Left ventricle myocardium inferior (tissue), 1 donor: ENCODE measurements at regions not wholly inside any gene's neighbourhood (a gene's known extent, or its start where the extent isn't known, plus 50 kb on each side); places are given as distances from the start of the nearest gene placed in this dataset.

Experiments used
- DNase-seq: peaks from one replicate; pipeline ENCODE4 v3.0.0-alpha.2; 2020
- H3K27ac ChIP-seq: fragments of 200-600 bp; replicated peaks from 2 replicates; pipeline ENCODE4 v1.8.0; 2021
- H3K27me3 ChIP-seq: fragments of 200-600 bp; 2 replicates; pipeline ENCODE4 v1.8.0; 2021; ENCODE audit warnings: low read depth
- H3K36me3 ChIP-seq: fragments of 200-600 bp; 2 replicates; pipeline ENCODE4 v1.8.0; 2021
- H3K4me1 ChIP-seq: fragments of 200-600 bp; 2 replicates; pipeline ENCODE4 v1.8.0; 2021
- H3K4me3 ChIP-seq: fragments of 200-600 bp; 2 replicates; pipeline ENCODE4 v1.8.0; 2021; ENCODE audit warnings: mild to moderate bottlenecking, moderate library complexity
- H3K9me3 ChIP-seq: fragments of 200-600 bp; replicated peaks from 2 replicates; pipeline ENCODE4 v1.8.0; 2021
- intact Hi-C: fragments of 100-400 bp; cut with micrococcal nuclease; formaldehyde crosslinking; loops from one replicate; pipeline ENCODE4 v1.11.0; 2022
- TF ChIP-seq, protein P1 (sequence below): fragments of 200-600 bp; IDR thresholded peaks from 2 replicates; pipeline ENCODE4 v1.8.0; 2021; ENCODE audit warnings: antibody characterized with exemption, mild to moderate bottlenecking, borderline replicate concordance
- donor health status: DM: no; HTN: yes; CAD: no; lungs with severe emphysema.

DNA sequence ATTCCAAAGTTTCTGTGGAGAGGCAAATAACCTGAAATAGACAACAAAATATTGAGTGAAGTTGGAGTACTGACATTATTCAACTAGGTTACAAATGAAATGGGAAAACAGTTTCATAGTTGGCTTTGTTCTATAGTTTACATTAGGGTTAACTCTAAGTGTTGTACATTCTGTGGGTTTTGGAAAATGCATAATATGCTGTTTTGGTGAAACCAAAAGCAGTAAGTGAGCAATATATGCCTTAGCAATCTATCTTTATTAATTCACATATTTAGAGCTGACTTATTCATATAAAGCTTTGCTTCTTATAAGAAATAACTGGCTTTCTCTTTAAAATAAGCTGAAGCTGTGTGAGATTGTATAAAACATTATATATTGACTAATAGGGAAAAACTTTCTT lies 157.5 kb upstream of the AHI1 start:
- no peak for DNase-seq
- H3K27me3 ChIP-seq = peaks cover 13% of the 10 kb centered on the region
- H3K36me3 ChIP-seq = no peaks in the 10 kb centered on the region
- TF ChIP-seq, protein P1, sequence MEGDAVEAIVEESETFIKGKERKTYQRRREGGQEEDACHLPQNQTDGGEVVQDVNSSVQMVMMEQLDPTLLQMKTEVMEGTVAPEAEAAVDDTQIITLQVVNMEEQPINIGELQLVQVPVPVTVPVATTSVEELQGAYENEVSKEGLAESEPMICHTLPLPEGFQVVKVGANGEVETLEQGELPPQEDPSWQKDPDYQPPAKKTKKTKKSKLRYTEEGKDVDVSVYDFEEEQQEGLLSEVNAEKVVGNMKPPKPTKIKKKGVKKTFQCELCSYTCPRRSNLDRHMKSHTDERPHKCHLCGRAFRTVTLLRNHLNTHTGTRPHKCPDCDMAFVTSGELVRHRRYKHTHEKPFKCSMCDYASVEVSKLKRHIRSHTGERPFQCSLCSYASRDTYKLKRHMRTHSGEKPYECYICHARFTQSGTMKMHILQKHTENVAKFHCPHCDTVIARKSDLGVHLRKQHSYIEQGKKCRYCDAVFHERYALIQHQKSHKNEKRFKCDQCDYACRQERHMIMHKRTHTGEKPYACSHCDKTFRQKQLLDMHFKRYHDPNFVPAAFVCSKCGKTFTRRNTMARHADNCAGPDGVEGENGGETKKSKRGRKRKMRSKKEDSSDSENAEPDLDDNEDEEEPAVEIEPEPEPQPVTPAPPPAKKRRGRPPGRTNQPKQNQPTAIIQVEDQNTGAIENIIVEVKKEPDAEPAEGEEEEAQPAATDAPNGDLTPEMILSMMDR = no peak
- intact Hi-C loops = no loop called here
- no peak overlapping the region for H3K4me3 ChIP-seq
- H3K4me1 ChIP-seq = no peaks in the 10 kb centered on the region
- H3K27ac ChIP-seq = no peak overlapping the region
- peaks cover 27% of the 10 kb centered on the region for H3K9me3 ChIP-seq

DNA sequence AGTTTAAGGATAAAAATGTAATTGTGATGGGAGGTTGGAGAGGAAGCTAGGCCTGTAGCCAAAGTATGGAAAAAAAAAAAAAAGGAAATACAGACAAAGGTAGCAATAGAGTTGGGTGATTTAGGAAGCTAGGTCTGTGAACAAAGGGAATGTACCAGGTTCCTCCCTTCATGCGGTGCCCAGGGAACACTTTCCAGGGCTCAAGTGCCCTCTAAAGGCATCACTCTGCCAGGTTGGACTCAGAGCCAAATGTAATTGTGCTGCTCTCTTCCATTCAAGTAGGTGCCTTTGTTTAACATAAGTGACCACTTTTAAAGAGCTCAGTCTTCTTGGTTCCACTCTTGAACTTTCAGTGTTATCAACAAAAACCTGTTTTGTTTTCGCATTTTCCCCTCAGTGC lies 159.7 kb upstream of the AHI1 start:
- Histone ChIP-seq H3K36me3 (no peaks in the 10 kb centered on the region), H3K4me3 (no peak overlapping the region), H3K27ac (no peak overlapping the region), H3K27me3 (peaks cover 7% of the 10 kb centered on the region), H3K4me1 (no peaks in the 10 kb centered on the region), H3K9me3 (peaks cover 34% of the 10 kb centered on the region)
- no peak for DNase-seq
- TF ChIP-seq, protein P1 = no peak
- intact Hi-C loops = no loop called here

DNA sequence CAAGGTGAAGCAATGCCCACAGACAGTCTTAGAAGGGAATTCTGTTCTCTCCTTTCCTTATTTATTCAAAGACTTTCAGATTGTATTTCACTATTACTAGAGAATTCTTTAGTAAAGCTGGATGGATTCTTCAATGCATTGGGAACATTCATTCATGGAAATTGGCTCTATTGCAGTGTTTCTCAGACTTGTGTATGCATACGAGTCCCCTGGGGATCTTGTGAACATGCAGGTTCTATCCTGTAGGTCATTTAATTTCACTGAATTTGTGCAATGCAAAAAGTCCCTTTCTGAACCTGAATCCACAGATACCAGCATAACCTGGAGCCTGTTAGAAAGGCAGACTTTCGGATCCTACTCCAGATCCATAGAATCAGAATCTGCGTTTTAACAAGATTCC lies 160.9 kb upstream of the AHI1 start:
- Histone ChIP-seq H3K36me3 (no peaks in the 10 kb centered on the region), H3K27ac (no peak overlapping the region), H3K4me3 (no peak overlapping the region), H3K27me3 (peaks cover 7% of the 10 kb centered on the region), H3K9me3 (peaks cover 41% of the 10 kb centered on the region), H3K4me1 (no peaks in the 10 kb centered on the region)
- intact Hi-C loops = no loop called here
- DNase-seq = no peak
- TF ChIP-seq, protein P1 = no peak

DNA sequence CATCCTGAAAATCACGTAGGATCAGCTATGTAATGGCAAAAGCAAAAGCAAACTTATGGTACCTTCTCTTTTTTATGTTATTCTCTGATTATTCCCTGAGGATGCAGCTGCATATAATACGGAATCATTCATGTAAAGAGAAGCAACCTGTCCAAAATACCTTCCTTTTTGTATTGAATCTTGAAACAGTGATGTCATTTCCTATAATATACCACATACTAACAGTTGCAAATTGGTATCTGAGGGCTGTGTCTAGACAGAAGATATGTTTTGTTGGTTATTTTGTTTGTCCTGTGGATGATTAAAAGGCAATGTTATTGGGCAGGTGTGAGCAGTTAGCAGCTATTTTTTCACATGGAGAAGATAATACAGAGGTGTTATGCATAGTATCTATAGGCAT lies 161.4 kb upstream of the AHI1 start:
- no peak for DNase-seq
- Histone ChIP-seq H3K36me3 (no peaks in the 10 kb centered on the region), H3K4me3 (no peak overlapping the region), H3K9me3 (peaks cover 42% of the 10 kb centered on the region), H3K27me3 (peaks cover 7% of the 10 kb centered on the region), H3K4me1 (no peaks in the 10 kb centered on the region), H3K27ac (no peak overlapping the region)
- intact Hi-C loops = no loop called here
- TF ChIP-seq, protein P1 = no peak

DNA sequence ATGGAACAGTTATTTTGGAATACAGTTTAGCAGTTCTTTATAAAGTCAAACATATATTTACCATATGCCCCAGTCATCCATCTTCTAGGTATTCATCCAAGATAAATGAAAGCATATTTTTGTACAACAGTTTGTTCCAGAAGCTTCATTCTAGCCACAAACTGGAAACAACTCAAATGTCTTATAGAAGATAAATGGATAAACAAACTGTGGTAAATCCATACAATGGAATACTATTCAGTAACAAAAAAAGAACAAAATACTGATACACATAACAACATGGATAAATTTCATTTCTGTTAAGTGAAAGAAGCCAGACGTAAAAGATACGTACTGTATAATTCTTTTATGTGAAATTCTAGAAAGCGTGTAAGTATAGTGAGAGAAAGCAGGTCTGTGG lies 167.0 kb upstream of the AHI1 start:
- intact Hi-C loops = no loop called here
- Histone ChIP-seq H3K4me1 (no peaks in the 10 kb centered on the region), H3K4me3 (no peak overlapping the region), H3K27me3 (peaks cover 8% of the 10 kb centered on the region), H3K27ac (no peak overlapping the region), H3K36me3 (no peaks in the 10 kb centered on the region), H3K9me3 (peaks cover 34% of the 10 kb centered on the region)
- DNase-seq = no peak
- TF ChIP-seq, protein P1 = no peak

DNA sequence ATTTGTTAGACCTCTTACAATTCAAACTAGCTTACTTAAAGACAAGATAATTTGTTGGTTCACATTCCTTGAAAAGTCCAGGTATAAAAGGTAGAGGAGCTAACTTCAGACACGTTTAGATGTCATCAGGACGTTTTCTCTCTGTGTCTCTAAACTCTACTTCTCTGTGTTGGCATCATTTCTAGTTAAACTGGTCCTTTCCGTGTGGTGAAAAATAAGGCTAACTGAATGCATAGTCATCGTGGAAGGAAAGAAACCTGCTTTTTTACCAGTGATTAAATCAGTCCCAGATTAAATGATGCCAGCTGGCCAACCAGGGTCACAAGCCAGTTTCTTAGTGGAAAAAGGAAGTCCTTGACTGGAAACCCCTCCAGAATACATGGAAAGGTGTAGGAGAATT lies 168.4 kb upstream of the AHI1 start:
- Histone ChIP-seq H3K36me3 (no peaks in the 10 kb centered on the region), H3K27me3 (peaks cover 8% of the 10 kb centered on the region), H3K27ac (no peak overlapping the region), H3K4me3 (no peak overlapping the region), H3K9me3 (peaks cover 34% of the 10 kb centered on the region), H3K4me1 (no peaks in the 10 kb centered on the region)
- DNase-seq = no peak
- TF ChIP-seq, protein P1 = no peak
- intact Hi-C loops = no loop called here
